GM19238 (cell line): ENCODE measurements at regions not wholly inside any gene's neighbourhood (a gene's known extent, or its start where the extent isn't known, plus 50 kb on each side); places are given as distances from the start of the nearest gene placed in this dataset.
A peak's percentile ranks its signal among the peaks of the same experiment; 100 is the strongest.
"Not testable (repeated sequence)": the region's sequence is repeated elsewhere in the genome, so short reads cannot be mapped to it uniquely, and the experiment has no call there.

Experiments used
- DNase-seq: peaks from one replicate; pipeline ENCODE4 v3.0.0; 2011; ENCODE audit warnings: low spot score; ENCODE audit not compliant: insufficient read length

- not testable (repeated sequence) for DNase-seq
Measured at GRCh38 chr15:79744485-79744884, 152.3 kb downstream of the MTHFS start.

DNA sequence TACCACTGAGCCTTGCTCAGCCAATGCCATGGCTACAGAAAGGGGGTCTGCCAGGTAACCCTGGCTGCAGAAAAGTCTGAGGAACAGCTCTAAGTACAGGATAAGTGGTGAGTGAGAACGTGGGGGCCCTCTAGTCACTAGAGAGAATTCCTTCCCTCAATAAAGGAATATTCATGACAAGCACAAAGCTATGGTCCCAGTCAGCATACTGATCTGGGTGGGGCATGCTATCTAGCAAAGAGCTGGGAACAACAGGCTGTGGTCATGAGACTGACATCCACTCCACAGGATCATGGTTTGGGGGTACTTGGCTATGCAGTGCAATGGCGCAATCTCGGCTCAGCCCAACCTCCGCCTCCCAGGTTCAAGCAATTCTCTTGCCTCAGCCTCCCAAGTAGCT is 140.4 kb downstream of the MTHFS start:
- no peak for DNase-seq

DNA sequence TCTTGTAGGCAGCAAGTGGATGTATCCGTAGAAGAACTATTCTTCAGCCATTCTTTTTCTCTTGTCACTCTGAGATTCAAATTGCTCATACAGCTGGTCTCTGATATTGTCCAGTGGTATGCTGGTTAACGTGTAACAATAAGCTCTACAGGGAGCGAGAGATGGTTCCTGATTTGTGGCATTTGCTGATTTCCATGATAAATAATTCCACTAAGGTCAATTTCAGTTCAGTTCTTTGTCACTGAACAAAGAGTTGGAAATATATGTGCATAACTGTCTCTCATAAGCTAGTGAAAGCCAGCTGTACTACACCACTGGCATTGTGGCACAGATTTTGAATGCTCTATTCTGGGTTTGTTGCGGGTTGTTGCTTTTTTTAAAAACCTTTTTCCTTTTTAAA is 131.7 kb downstream of the MTHFS start:
- DNase-seq, result no peak

- no peak for DNase-seq
Measured at GRCh38 chr15:79769069-79769481, 127.7 kb downstream of the MTHFS start.

DNA sequence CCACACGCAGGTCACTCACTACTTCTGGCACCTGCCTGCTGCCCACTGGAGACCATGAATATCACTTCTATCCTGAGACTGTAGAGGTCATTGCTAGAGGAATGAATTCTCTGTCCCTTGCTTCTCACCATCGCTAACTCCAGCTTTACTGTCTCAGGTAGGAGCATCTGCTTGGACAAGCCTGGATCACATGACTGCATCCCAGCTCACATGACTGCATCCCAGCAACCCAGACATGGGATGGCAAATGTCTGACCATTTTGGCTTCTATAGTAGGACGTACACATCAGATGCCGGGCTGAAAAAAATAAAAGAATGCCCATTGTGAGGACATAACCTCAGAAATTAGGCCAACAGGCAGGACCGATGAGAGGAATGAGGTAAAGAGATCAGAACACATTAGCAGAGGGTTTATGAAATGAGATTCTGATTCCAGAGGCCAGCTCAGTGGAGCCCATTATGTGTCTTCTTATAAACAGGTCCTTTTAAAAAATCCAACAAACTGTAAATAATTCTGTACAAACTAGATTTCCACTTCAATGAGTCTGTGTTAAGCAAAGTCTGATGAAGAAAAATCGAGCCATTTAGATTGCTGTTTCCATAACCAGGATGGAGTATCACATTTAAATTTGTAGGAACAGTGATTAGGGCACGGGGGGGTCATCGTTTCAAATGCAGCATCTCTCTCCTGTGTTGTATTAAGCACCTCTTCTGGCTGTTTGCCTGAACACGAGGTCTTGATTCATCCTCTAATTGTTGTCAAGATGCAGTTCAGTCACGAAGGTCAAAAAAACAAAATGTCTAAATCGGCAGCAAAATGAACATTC is 126.7 kb downstream of the MTHFS start:
- DNase-seq, result no peak

GRCh38 chr15:79773128-79773527 is 123.7 kb downstream of the MTHFS start:
- no peak for DNase-seq

DNA sequence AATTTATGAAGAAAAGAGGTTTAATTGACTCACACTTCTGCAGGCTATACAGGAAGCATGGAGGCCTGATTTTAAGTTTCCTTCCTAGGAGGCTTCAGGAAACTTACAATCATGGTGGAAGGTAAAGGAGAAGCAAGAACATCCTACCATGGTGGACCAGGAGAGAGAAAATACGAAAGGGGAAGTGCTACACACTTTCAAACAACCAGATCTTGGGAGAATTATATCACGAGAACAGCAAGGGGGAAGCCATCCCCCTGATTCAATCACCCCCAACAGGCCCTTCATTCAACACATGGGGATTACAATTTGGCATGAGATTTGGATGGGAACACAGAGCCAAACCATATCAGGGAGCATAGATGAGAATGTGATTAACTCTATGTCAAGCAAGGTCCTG is 121.0 kb downstream of the MTHFS start:
- DNase-seq, result no peak

- DNase-seq, result no peak
Measured at GRCh38 chr15:79777916-79778315, 118.9 kb downstream of the MTHFS start.

GRCh38 chr15:79778378-79778990 is 118.3 kb downstream of the MTHFS start:
- no peak for DNase-seq

GRCh38 chr15:79779746-79780145 is 117.1 kb downstream of the MTHFS start:
- peak; percentile 10 for DNase-seq

DNA sequence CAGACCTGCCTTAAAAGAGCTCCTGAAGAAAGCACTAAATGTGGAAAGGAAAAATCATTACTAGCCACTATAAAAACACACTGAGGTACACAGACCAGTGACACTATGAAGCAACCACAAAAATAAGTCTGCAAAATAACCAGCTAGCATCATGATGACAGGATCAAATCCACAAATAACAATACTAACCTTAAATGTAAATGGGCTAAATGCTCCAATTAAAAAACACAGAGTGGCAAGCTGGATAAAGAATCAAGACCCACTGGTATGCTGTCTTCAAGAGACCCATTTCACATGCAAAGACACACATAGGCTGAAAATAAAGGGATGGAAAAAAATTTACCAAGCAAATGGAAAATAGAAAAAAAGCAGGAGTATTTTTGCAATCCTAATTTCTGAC is 114.5 kb downstream of the MTHFS start:
- DNase-seq, result not testable (repeated sequence)
